Keratinocyte (primary cell): ENCODE measurements at regions not wholly inside any gene's neighbourhood (a gene's known extent, or its start where the extent isn't known, plus 50 kb on each side); places are given as distances from the start of the nearest gene placed in this dataset.

Experiments
- EZH2 ChIP-seq: IDR thresholded peaks from one replicate; pipeline ENCODE4 v1.6.1; 2012; ENCODE audit warnings: inconsistent platforms, mild to moderate bottlenecking, low read length, moderate library complexity
- TF ChIP-seq, protein P1 (sequence below), 3 experiments: IDR thresholded peaks in 1 of 3; conservative IDR thresholded peaks in 1 of 3; optimal IDR thresholded peaks in 1 of 3; 2 replicates in 2 of 3; 3 replicates in 1 of 3; pipeline versions ENCODE3 to v1.5.1; 2011; ENCODE audit warnings: low read length in 3 of 3, mild to moderate bottlenecking in 3 of 3, moderate library complexity in 2 of 3, control low read depth in 1 of 3, inconsistent platforms in 1 of 3; ENCODE audit not compliant: insufficient read depth in 2 of 3; ENCODE audit errors: extremely low read depth in 1 of 3

GRCh38 chr15:35822153-35822552 lies 276.2 kb upstream of the DPH6 start:
- TF ChIP-seq, protein P1, sequence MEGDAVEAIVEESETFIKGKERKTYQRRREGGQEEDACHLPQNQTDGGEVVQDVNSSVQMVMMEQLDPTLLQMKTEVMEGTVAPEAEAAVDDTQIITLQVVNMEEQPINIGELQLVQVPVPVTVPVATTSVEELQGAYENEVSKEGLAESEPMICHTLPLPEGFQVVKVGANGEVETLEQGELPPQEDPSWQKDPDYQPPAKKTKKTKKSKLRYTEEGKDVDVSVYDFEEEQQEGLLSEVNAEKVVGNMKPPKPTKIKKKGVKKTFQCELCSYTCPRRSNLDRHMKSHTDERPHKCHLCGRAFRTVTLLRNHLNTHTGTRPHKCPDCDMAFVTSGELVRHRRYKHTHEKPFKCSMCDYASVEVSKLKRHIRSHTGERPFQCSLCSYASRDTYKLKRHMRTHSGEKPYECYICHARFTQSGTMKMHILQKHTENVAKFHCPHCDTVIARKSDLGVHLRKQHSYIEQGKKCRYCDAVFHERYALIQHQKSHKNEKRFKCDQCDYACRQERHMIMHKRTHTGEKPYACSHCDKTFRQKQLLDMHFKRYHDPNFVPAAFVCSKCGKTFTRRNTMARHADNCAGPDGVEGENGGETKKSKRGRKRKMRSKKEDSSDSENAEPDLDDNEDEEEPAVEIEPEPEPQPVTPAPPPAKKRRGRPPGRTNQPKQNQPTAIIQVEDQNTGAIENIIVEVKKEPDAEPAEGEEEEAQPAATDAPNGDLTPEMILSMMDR (optimal IDR thresholded peaks at IDR 0.05 in 1 of 3, IDR thresholded peaks at IDR 0.05 in 1 of 3, conservative IDR thresholded peaks at IDR 0.05 in 1 of 3; ENCODE audit: extremely low read depth in 1 of 3, insufficient read depth in 2 of 3, low read length in 3 of 3), result no peak
- TF ChIP-seq EZH2, result no peak
